ENCODE measurements at regions not wholly inside any gene's neighbourhood (a gene's known extent, or its start where the extent isn't known, plus 50 kb on each side); places are given as distances from the start of the nearest gene placed in this dataset.

- no peak overlapping the region for H3K4me3 ChIP-seq (IDR thresholded peaks at IDR 0.05; ENCODE audit: insufficient read depth, low read depth, low read length)
- H3K36me3 ChIP-seq (ENCODE audit: insufficient read depth), result no peaks in the 10 kb centered on the region
- H3K79me2 ChIP-seq (ENCODE audit: insufficient read depth, low read depth), result no peaks in the 10 kb centered on the region
- H3K9ac ChIP-seq, result no peak overlapping the region
- no peak overlapping the region for H2AFZ ChIP-seq (ENCODE audit: low read depth)
- no peak overlapping the region for H3K27ac ChIP-seq
- H3K4me1 ChIP-seq (ENCODE audit: low read depth, poor library complexity, severe bottlenecking), result no peaks in the 10 kb centered on the region
- no peak overlapping the region for H3K4me2 ChIP-seq
- no peaks in the 10 kb centered on the region for H3K27me3 ChIP-seq (ENCODE audit: insufficient read depth, low read depth)
- H4K20me1 ChIP-seq (ENCODE audit: insufficient read depth), result no peaks in the 10 kb centered on the region
- TF ChIP-seq CTCF (conservative IDR thresholded peaks at IDR 0.05; ENCODE audit: low read depth, low read length), result no peak
Observed at GRCh38 chr15:57873564-57874209, 167.2 kb downstream of the POLR2M start.

- no peaks in the 10 kb centered on the region for H3K36me3 ChIP-seq (ENCODE audit: insufficient read depth)
- no peak overlapping the region for H3K9ac ChIP-seq
- no peak overlapping the region for H2AFZ ChIP-seq (ENCODE audit: low read depth)
- no peaks in the 10 kb centered on the region for H3K27me3 ChIP-seq (ENCODE audit: insufficient read depth, low read depth)
- no peaks in the 10 kb centered on the region for H3K4me1 ChIP-seq (ENCODE audit: low read depth, poor library complexity, severe bottlenecking)
- no peak overlapping the region for H3K4me3 ChIP-seq (IDR thresholded peaks at IDR 0.05; ENCODE audit: insufficient read depth, low read depth, low read length)
- no peak for TF ChIP-seq CTCF (conservative IDR thresholded peaks at IDR 0.05; ENCODE audit: low read depth, low read length)
- H4K20me1 ChIP-seq (ENCODE audit: insufficient read depth), result no peaks in the 10 kb centered on the region
- no peaks in the 10 kb centered on the region for H3K79me2 ChIP-seq (ENCODE audit: insufficient read depth, low read depth)
- no peak overlapping the region for H3K27ac ChIP-seq
- no peak overlapping the region for H3K4me2 ChIP-seq
Observed at GRCh38 chr15:57875347-57875746, 168.8 kb downstream of the POLR2M start.

GRCh38 chr15:57878573-57878972, 172.1 kb downstream of the POLR2M start:
- no peak for TF ChIP-seq CTCF (conservative IDR thresholded peaks at IDR 0.05; ENCODE audit: low read depth, low read length)
- H3K36me3 ChIP-seq (ENCODE audit: insufficient read depth), result no peaks in the 10 kb centered on the region
- no peak overlapping the region for H3K4me3 ChIP-seq (IDR thresholded peaks at IDR 0.05; ENCODE audit: insufficient read depth, low read depth, low read length)
- H3K4me1 ChIP-seq (ENCODE audit: low read depth, poor library complexity, severe bottlenecking), result no peaks in the 10 kb centered on the region
- no peaks in the 10 kb centered on the region for H4K20me1 ChIP-seq (ENCODE audit: insufficient read depth)
- H3K27me3 ChIP-seq (ENCODE audit: insufficient read depth, low read depth), result no peaks in the 10 kb centered on the region
- no peaks in the 10 kb centered on the region for H3K79me2 ChIP-seq (ENCODE audit: insufficient read depth, low read depth)
- no peak overlapping the region for H3K4me2 ChIP-seq
- H3K9ac ChIP-seq, result no peak overlapping the region
- H3K27ac ChIP-seq, result no peak overlapping the region
- no peak overlapping the region for H2AFZ ChIP-seq (ENCODE audit: low read depth)

GRCh38 chr15:57881361-57881760, 174.8 kb downstream of the POLR2M start:
- Histone ChIP-seq H3K4me3 (IDR thresholded peaks at IDR 0.05; ENCODE audit: insufficient read depth, low read depth, low read length) (no peak overlapping the region), H3K79me2 (ENCODE audit: insufficient read depth, low read depth) (no peaks in the 10 kb centered on the region), H3K27me3 (ENCODE audit: insufficient read depth, low read depth) (no peaks in the 10 kb centered on the region), H2AFZ (ENCODE audit: low read depth) (no peak overlapping the region), H3K36me3 (ENCODE audit: insufficient read depth) (no peaks in the 10 kb centered on the region), H3K9ac (no peak overlapping the region), H3K4me2 (no peak overlapping the region), H4K20me1 (ENCODE audit: insufficient read depth) (no peaks in the 10 kb centered on the region), H3K27ac (no peak overlapping the region), H3K4me1 (ENCODE audit: low read depth, poor library complexity, severe bottlenecking) (no peaks in the 10 kb centered on the region)
- no peak for TF ChIP-seq CTCF (conservative IDR thresholded peaks at IDR 0.05; ENCODE audit: low read depth, low read length)
